Memory B cell (primary cell): ENCODE measurements at regions not wholly inside any gene's neighbourhood (a gene's known extent, or its start where the extent isn't known, plus 50 kb on each side); places are given as distances from the start of the nearest gene placed in this dataset.

Source experiments
- ATAC-seq: fragments of 150-1000 bp; cut with Tn5 transposase; 2 replicates; pipeline ENCODE4 v1.10.0; 2021; ENCODE audit warnings: low read depth, mild to moderate bottlenecking, moderate library complexity
- DNase-seq, 2 donors: peaks; one replicate each; pipeline ENCODE4 v3.0.0; 2022; ENCODE audit warnings: low spot score in 2 of 2
- H3K27ac Mint-ChIP-seq: one replicate; pipeline ENCODE4 v1.8.0; 2022; ENCODE audit warnings: mild to moderate bottlenecking, moderate library complexity, mixed read lengths
- H3K27me3 Mint-ChIP-seq: one replicate; pipeline ENCODE4 v1.8.0; 2022; ENCODE audit warnings: mixed read lengths
- H3K36me3 Mint-ChIP-seq: one replicate; pipeline ENCODE4 v1.8.0; 2022; ENCODE audit warnings: mild to moderate bottlenecking, mixed read lengths
- H3K4me1 Mint-ChIP-seq: one replicate; pipeline ENCODE4 v1.8.0; 2022; ENCODE audit warnings: mixed read lengths
- H3K4me3 Mint-ChIP-seq: one replicate; pipeline ENCODE4 v1.8.0; 2022; ENCODE audit warnings: mild to moderate bottlenecking, moderate library complexity, mixed read lengths
- H3K9me3 Mint-ChIP-seq: one replicate; pipeline ENCODE4 v1.8.0; 2022; ENCODE audit warnings: mixed read lengths

DNA sequence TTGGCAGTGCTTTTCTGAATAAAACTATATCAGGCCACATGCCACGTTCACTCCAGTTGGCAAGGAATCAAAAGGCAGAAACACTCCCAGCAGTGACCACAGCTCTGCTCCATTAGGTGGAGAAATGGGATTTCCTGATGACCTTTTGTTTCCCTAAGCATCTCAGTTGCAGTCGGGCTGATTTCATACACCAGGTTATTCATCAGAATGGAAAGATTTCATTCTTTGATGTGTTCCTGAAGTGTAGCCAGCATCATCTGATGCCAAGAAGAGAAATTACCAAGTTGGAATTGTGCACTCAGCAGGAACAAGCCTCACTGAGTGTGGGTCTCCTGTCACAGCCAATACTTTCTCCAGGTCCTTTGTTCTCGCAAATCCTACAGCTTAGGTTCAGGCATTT lies 193.7 kb downstream of the SPATA18 start:
- Mint-ChIP-seq H3K27me3 (peaks cover 2% of the 10 kb centered on the region), H3K27ac (no peak overlapping the region), H3K36me3 (no peaks in the 10 kb centered on the region), H3K4me1 (no peaks in the 10 kb centered on the region), H3K4me3 (no peak overlapping the region), H3K9me3 (peaks cover 5% of the 10 kb centered on the region)
- DNase-seq (no peak), ATAC-seq (no peak)

DNA sequence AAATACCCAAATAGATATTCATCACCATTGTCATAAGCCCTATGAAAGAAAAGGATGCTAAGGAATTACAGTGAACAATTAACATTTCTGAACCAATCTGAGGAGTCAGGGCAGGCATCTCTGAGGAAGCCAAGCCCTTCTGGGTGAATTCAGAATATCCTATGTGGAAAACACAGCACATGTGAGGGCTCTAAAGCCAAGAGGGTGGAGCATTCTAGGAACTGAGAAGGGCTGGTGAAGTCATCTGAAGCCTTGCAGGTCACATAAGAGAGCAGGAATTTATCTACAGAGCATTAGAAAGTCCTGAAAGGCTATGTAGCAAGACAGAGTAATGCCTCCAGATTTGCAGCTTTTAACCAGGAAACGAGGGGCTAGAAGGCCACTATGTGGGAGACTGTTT lies 195.7 kb downstream of the SPATA18 start:
- Mint-ChIP-seq H3K4me3 (no peak overlapping the region), H3K27me3 (peaks cover 2% of the 10 kb centered on the region), H3K27ac (no peak overlapping the region), H3K36me3 (no peaks in the 10 kb centered on the region), H3K9me3 (peaks cover 3% of the 10 kb centered on the region), H3K4me1 (no peaks in the 10 kb centered on the region)
- no peak for ATAC-seq
- no peak for DNase-seq

DNA sequence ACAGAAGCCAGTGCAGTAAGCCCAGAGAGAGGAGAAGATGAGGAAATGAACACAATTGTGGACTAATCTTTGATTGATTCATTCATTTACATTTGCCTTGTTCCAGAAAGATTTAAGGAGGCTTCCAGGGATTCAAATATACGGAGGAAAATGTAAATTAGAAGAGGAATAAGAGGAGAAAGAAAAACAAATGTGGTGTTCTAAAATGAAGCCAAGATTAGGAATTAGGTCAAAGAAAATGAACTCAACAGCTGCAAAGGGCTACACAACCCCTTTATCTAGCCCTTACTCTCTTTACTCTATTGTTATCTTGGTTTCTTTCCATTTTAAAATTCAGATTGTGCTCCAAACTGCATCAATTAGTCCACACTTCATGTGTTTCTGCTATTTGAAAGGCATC lies 196.8 kb downstream of the SPATA18 start:
- no peak overlapping the region for H3K27ac Mint-ChIP-seq
- no peak for ATAC-seq
- no peaks in the 10 kb centered on the region for H3K36me3 Mint-ChIP-seq

DNA sequence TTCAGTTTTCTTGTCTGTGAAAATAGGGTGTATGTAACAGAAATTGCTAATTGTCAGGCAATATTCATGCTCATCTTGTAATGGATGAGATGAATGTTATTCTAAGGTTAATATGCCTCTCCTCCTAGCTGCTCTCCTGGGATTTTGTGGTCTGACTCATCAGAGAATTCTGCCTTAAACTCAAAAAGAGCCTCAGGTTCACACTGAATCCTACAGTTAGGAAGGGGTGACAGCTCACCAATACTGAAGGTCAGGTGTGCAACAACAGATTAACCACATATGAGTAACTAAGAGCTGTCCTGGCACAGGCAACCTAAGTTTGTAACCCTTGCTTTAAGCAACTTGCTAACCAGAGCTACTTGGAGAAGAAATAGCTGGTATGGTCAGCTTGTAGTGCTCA lies 197.7 kb downstream of the SPATA18 start:
- Mint-ChIP-seq H3K4me1 (no peaks in the 10 kb centered on the region), H3K9me3 (peaks cover 5% of the 10 kb centered on the region), H3K36me3 (no peaks in the 10 kb centered on the region), H3K4me3 (no peak overlapping the region), H3K27me3 (peaks cover 2% of the 10 kb centered on the region), H3K27ac (no peak overlapping the region)
- DNase-seq (no peak), ATAC-seq (no peak)

More for the DNA sequence above, 196.8 kb downstream of the SPATA18 start:
- Mint-ChIP-seq H3K27me3 (peaks cover 2% of the 10 kb centered on the region), H3K9me3 (peaks cover 5% of the 10 kb centered on the region), H3K4me3 (no peak overlapping the region), H3K4me1 (no peaks in the 10 kb centered on the region)
- DNase-seq: no peak

DNA sequence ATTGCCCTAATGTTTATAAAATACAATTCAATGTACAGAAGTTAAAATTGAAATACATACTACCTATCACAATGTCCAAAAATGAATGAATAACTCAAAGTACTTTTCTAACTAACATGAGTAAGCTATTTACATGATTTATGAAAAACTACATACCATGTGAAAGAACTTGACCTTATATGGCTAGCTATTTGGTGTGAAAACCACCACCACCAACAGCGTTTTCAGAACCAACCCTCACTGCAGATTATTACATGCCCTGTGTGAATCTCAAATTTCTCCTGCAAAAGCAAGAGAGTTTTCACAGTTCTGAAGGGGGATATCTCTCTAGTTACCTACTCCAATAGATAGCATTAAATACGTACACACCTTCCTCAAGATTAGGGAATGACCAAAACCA lies 198.5 kb downstream of the SPATA18 start:
- no peaks in the 10 kb centered on the region for H3K27me3 Mint-ChIP-seq
- H3K9me3 Mint-ChIP-seq: peaks cover 4% of the 10 kb centered on the region
- H3K27ac Mint-ChIP-seq: no peak overlapping the region
- H3K36me3 Mint-ChIP-seq: no peaks in the 10 kb centered on the region
- H3K4me1 Mint-ChIP-seq: no peaks in the 10 kb centered on the region
- DNase-seq (no peak), ATAC-seq (no peak)
- H3K4me3 Mint-ChIP-seq: no peak overlapping the region

DNA sequence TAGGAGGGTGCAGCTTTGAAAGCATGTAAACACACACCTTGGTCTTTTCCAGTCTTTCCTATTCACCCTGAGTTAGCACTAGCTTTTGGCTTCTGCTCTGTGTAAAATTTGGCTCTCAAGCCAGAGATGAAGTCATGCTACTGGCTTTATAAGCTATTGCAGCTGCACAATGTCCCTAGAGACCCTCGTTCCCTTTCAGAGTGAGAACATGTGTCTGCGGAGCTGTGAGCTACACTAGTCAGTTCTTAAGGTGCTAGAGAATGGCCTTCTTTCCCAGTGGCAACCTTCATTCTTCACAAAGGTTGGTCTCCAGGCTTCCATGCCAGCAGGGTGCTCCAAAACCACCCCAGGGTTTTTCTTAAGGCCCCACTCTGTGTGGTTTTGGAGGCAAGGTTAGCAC lies 199.1 kb downstream of the SPATA18 start:
- Mint-ChIP-seq H3K36me3 (no peaks in the 10 kb centered on the region), H3K27ac (no peak overlapping the region), H3K27me3 (no peaks in the 10 kb centered on the region), H3K4me1 (no peaks in the 10 kb centered on the region), H3K9me3 (peaks cover 4% of the 10 kb centered on the region), H3K4me3 (no peak overlapping the region)
- DNase-seq (no peak), ATAC-seq (no peak)

DNA sequence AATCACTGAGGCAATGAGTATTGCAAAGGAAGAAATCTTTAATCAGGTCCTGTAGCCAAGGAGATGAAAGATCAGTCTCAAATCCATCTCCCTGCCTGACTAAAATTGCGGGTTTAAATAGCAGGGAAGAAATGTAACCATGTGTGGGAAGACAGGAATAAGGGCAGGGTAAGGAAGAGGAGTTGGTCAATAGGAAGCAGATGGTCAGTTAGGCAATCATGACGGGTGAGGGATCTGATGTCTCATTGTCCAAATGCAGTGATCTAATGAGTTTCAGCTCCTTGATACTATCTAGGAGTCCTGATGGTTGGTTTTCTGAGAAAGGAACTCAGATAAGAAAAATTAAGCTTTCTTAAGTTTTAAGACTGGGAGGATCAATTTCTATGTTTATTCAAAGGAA lies 200.8 kb downstream of the SPATA18 start:
- Mint-ChIP-seq H3K27me3 (no peaks in the 10 kb centered on the region), H3K4me1 (no peaks in the 10 kb centered on the region), H3K27ac (no peak overlapping the region), H3K36me3 (no peaks in the 10 kb centered on the region), H3K4me3 (no peak overlapping the region), H3K9me3 (peaks cover 4% of the 10 kb centered on the region)
- ATAC-seq (no peak), DNase-seq (no peak)

DNA sequence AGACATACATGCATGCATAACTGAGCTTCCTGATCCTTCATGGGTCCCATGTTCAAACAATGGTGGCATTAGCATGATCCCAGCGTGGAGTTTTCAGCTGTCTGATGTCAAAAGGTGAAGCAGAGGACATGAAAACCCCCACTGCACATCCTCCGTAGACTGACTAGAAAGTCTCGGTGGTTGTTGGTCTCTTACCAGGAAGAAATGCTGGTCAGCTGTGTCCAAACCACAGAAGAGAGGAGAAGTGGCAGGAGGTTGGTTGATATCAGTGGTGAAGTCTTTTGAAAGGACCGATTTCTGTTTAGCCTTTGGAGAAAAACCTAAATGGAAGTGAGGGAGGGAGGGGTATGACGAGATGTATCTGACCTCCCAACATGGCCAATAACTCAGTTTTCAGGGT lies 201.9 kb downstream of the SPATA18 start:
- ATAC-seq (no peak), DNase-seq (no peak)
- no peaks in the 10 kb centered on the region for H3K27me3 Mint-ChIP-seq
- no peak overlapping the region for H3K4me3 Mint-ChIP-seq
- H3K4me1 Mint-ChIP-seq: no peaks in the 10 kb centered on the region
- H3K36me3 Mint-ChIP-seq: no peaks in the 10 kb centered on the region
- H3K27ac Mint-ChIP-seq: no peak overlapping the region
- H3K9me3 Mint-ChIP-seq: peaks cover 4% of the 10 kb centered on the region

DNA sequence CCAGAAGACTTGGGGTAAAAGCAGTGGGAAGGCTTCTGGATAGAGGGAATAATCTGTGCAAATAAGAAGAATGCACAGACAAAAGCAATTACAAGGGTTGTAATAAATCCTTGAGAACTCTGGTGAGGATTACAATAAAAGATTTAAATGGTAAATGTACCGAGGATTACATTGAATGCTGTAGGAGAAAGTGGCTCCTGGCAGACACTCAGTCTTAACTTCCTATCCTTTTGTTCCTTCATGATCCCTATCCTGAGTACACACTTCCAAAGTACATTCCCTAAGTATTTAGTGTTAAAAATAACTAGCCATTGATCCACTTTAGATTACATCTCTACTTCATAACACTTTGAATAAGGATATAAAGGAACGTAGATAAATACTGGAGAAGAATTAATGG lies 205.4 kb downstream of the SPATA18 start:
- DNase-seq: no peak
- no peaks in the 10 kb centered on the region for H3K36me3 Mint-ChIP-seq

DNA sequence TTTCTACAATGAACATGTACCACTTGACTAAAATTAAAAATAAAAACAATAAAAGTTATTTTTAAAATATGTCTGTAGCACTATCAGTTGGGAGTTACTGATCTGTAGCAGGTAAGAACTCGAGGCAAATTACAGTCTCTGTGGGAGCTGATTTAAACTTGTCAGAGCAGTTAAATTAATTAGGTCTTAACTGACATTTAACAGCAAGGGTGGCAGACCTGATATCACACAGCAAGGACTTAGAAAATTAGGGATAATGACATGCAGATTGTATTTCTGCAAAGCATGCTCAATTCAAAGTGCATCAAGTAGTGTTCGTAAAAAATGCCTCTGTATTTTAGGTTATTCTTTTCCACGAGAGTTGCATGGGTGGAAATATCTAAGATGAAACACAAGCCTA lies 208.9 kb downstream of the SPATA18 start:
- no peak for ATAC-seq
- H3K27me3 Mint-ChIP-seq: no peaks in the 10 kb centered on the region

More for the DNA sequence above, 205.4 kb downstream of the SPATA18 start:
- Mint-ChIP-seq H3K27me3 (no peaks in the 10 kb centered on the region), H3K4me3 (no peak overlapping the region), H3K27ac (no peak overlapping the region), H3K9me3 (peaks cover 4% of the 10 kb centered on the region), H3K4me1 (no peaks in the 10 kb centered on the region)
- ATAC-seq: no peak

DNA sequence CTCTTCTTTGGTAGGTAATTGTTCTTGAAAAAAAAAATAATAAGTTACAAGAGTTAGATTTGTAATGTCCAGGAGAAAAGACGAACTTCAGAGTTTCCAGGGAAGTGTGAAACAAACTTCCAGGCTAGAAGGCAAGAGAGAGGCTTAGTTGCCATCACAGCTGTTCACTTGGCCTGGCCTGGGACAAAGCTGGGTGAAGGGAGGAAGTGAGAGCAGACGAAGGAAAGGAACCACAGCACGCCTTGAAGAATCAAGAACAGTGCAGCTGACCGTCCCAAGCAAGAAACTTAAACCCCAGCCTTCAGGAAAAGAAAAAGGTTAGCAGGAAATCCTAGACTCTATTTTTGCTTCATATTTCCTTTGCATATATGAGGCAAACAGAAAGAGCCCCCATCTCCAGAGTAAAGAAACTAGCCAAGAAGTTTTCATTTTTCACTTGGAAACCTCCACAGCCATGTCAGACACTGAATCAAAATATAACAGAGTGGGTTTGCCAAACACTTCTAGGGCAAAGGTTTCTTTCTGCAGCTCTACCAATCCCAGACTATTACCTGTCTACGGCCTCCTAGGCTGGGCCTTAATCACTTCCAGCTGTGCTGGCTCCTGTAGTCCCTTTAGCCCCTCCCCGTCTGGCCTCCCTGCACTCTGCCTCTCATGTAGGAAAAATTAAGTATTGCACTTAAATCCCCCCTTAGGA lies 209.6 kb downstream of the SPATA18 start:
- Mint-ChIP-seq H3K27ac (no peak overlapping the region), H3K4me1 (no peaks in the 10 kb centered on the region), H3K9me3 (no peaks in the 10 kb centered on the region), H3K4me3 (no peak overlapping the region), H3K36me3 (no peaks in the 10 kb centered on the region), H3K27me3 (no peaks in the 10 kb centered on the region)
- ATAC-seq (no peak), DNase-seq (no peak)

More for the DNA sequence above, 208.9 kb downstream of the SPATA18 start:
- Mint-ChIP-seq H3K4me1 (no peaks in the 10 kb centered on the region), H3K9me3 (no peaks in the 10 kb centered on the region), H3K27ac (no peak overlapping the region), H3K4me3 (no peak overlapping the region), H3K36me3 (no peaks in the 10 kb centered on the region)
- DNase-seq: no peak

DNA sequence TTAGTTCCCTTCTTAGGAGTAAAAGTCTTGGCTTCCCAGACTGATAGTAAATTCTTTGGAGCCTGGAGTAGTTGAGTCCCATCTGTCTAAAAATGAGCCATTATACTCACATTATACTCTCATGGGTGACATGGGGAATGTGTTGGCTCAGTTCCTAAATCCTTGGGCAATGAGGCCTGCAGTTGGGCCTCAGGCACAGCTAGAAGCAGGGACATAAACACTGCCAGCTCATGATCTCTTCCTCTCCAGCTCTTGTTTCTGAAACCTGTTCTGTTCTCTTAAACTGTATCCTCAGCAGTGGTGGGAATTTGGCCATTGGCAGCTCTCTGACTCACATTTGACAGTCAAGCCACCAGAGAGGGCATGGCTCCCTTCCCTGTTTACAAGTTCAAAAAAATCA lies 212.5 kb downstream of the SPATA18 start:
- Mint-ChIP-seq H3K4me3 (no peak overlapping the region), H3K9me3 (no peaks in the 10 kb centered on the region), H3K4me1 (no peaks in the 10 kb centered on the region), H3K27ac (no peak overlapping the region), H3K27me3 (no peaks in the 10 kb centered on the region), H3K36me3 (no peaks in the 10 kb centered on the region)
- no peak for ATAC-seq
- DNase-seq: no peak

DNA sequence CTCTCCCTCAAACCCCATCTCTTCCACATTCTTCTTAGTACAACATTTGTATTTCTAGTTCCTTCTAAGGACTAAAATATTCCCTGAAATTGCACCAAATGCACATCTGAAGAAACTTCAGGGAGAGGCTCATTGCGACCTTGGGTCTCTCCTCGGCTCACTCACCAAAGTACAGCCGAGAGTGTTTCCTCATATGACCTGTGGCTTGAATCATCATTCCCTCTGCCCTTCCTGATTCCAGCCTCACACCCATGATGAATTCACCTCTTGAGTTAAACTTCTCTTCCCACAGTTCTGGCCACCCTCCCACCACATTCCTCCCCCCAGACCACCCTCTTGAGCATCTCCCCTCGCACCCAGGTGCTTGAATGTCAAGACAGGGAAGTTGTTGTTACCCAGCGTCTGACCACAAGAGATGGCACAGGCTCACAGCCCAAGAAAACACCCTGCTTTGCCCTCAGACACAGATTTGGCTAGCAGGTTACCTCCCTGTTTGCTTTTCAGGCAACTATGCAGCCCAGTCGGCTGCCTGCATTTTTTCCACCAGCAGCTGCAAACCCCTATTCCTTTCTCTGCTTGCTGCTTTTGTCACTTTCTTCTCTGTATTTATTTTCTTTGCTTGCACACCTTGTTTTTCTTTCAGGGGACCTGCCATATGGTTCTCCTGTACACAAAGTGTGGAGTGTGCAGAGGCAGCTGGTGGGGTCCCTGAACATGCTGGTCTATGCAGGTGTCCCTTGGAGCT lies 214.8 kb downstream of the SPATA18 start:
- no peak overlapping the region for H3K27ac Mint-ChIP-seq
- H3K4me1 Mint-ChIP-seq: no peaks in the 10 kb centered on the region
- no peaks in the 10 kb centered on the region for H3K27me3 Mint-ChIP-seq
- no peaks in the 10 kb centered on the region for H3K9me3 Mint-ChIP-seq
- H3K36me3 Mint-ChIP-seq: no peaks in the 10 kb centered on the region
- H3K4me3 Mint-ChIP-seq: no peak overlapping the region
- DNase-seq: no peak
- ATAC-seq: no peak

DNA sequence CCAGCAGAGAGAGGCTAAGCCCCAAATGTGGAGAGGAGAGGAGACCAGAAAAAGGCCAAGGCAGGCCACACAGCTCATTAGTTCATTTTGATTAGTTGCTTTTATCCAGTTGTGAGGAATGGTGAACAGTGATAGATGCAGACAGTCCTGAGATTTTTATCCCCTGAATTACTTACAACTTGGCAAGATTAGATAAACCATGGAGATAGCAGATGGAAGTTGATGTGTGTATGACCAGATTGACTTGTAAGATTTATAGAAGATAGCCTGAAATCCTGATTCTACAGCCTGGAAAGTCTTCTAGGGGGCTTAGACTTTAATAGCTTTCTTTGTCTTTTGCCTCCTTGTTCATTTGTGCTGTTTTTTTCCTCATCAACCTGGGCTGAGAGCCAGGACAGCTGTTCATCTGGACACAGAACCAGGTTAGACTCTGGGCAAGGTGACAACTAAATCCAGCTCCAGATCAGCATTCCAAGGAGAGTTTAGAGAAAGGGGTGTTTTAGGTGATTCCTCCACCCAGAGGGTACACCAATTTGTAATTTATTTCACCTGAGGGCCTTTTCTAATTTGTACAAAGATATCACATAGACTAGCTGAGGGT lies 215.5 kb downstream of the SPATA18 start:
- H3K27ac Mint-ChIP-seq: no peak overlapping the region
- ATAC-seq (no peak), DNase-seq (no peak)
- H3K27me3 Mint-ChIP-seq: no peaks in the 10 kb centered on the region
- H3K4me3 Mint-ChIP-seq: no peak overlapping the region
- no peaks in the 10 kb centered on the region for H3K4me1 Mint-ChIP-seq
- no peaks in the 10 kb centered on the region for H3K36me3 Mint-ChIP-seq
- peaks cover under 1% of the 10 kb centered on the region for H3K9me3 Mint-ChIP-seq
